Thymus (tissue), 11 donors: ENCODE measurements at regions not wholly inside any gene's neighbourhood (a gene's known extent, or its start where the extent isn't known, plus 50 kb on each side); places are given as distances from the start of the nearest gene placed in this dataset.

Source experiments
- DNase-seq, 9 donors: peaks; one replicate each; pipeline ENCODE4 v3.0.0-alpha.2; 2013; ENCODE audit warnings: low spot score in 9 of 9, low read depth in 6 of 9, missing footprints in 1 of 9
- H3K27ac ChIP-seq, 2 donors: one replicate each; pipeline ENCODE4 v1.5.1; 2013; ENCODE audit warnings: control low read depth in 1 of 2, low read depth in 1 of 2, low read length in 1 of 2, mild to moderate bottlenecking in 1 of 2, moderate library complexity in 1 of 2
- H3K27me3 ChIP-seq, 2 donors: one replicate each; pipeline ENCODE4 v1.5.1; 2013; ENCODE audit warnings: low read length in 1 of 2; ENCODE audit not compliant: control insufficient read depth in 2 of 2, insufficient read depth in 1 of 2
- H3K36me3 ChIP-seq, 2 donors: one replicate each; pipeline ENCODE4 v1.5.1; 2013; ENCODE audit warnings: low read length in 1 of 2, mild to moderate bottlenecking in 1 of 2, moderate library complexity in 1 of 2; ENCODE audit not compliant: control insufficient read depth in 2 of 2, insufficient read depth in 2 of 2
- H3K4me1 ChIP-seq, 2 donors: one replicate each; pipeline ENCODE4 v1.5.1; 2013; ENCODE audit warnings: low read length in 2 of 2; ENCODE audit not compliant: control insufficient read depth in 2 of 2, insufficient read depth in 2 of 2
- H3K4me3 ChIP-seq, 2 donors: one replicate each; pipeline ENCODE4 v1.5.1; 2013; ENCODE audit warnings: low read length in 2 of 2, control low read depth in 1 of 2, mild to moderate bottlenecking in 1 of 2
- H3K9me3 ChIP-seq, 2 donors: one replicate each; pipeline ENCODE4 v1.5.1; 2013; ENCODE audit warnings: low read length in 1 of 2, mild to moderate bottlenecking in 1 of 2; ENCODE audit not compliant: control insufficient read depth in 2 of 2, insufficient read depth in 1 of 2
- WGBS: extraction: QIAGEN DNeasy Blood & Tissue Kit; methylation state at CpG from one replicate; pipeline ENCODE4 v1.1.7; 2013; 5-methylcytosine and 5-hydroxymethylcytosine counted together
- donor health status: healthy.

- Histone ChIP-seq H3K27me3 (peaks cover 0 to 18% of the 10 kb centered on the region in 2 donors), H3K4me3 (no peak overlapping the region), H3K27ac (no peak overlapping the region), H3K36me3 (no peaks in the 10 kb centered on the region), H3K4me1 (peaks cover 0 to 6% of the 10 kb centered on the region in 2 donors), H3K9me3 (peaks cover 0 to 10% of the 10 kb centered on the region in 2 donors)
- WGBS, result 93% methylated on average over 13 of the region's 13 CpGs
- no peak for DNase-seq
Observed at GRCh38 chr6:210778-211374, 81.4 kb upstream of the DUSP22 start.

GRCh38 chr6:211871-212497 is 80.3 kb upstream of the DUSP22 start:
- Histone ChIP-seq H3K9me3 (peaks cover 0 to 10% of the 10 kb centered on the region in 2 donors), H3K27ac (no peak overlapping the region), H3K4me3 (no peak overlapping the region), H3K27me3 (peaks cover 0 to 13% of the 10 kb centered on the region in 2 donors), H3K36me3 (no peaks in the 10 kb centered on the region), H3K4me1 (peaks cover 0 to 6% of the 10 kb centered on the region in 2 donors)
- 99% methylated on average over 10 of the region's 10 CpGs for WGBS
- no peak for DNase-seq

GRCh38 chr6:213284-213683 is 79.0 kb upstream of the DUSP22 start:
- 83% methylated on average over 4 of the region's 4 CpGs for WGBS
- Histone ChIP-seq H3K9me3 (peaks cover 0 to 10% of the 10 kb centered on the region in 2 donors), H3K4me1 (peaks cover 0 to 13% of the 10 kb centered on the region in 2 donors), H3K27ac (no peak overlapping the region), H3K4me3 (no peak overlapping the region), H3K27me3 (peaks cover 0 to 13% of the 10 kb centered on the region in 2 donors), H3K36me3 (no peaks in the 10 kb centered on the region)
- DNase-seq, result no peak

- Histone ChIP-seq H3K4me1 (peaks cover 0 to 13% of the 10 kb centered on the region in 2 donors), H3K27me3 (peaks cover 0 to 12% of the 10 kb centered on the region in 2 donors), H3K9me3 (peaks cover 0 to 10% of the 10 kb centered on the region in 2 donors), H3K36me3 (no peaks in the 10 kb centered on the region), H3K4me3 (no peak overlapping the region), H3K27ac (no peak overlapping the region)
- DNase-seq, result no peak
- 98% methylated on average over 5 of the region's 5 CpGs for WGBS
Observed at GRCh38 chr6:214428-214827, 77.9 kb upstream of the DUSP22 start.

GRCh38 chr6:215335-216034 is 76.8 kb upstream of the DUSP22 start:
- H3K4me1 ChIP-seq, result peaks cover 0 to 18% of the 10 kb centered on the region in 2 donors
- H3K4me3 ChIP-seq, result no peak overlapping the region
- H3K36me3 ChIP-seq, result no peaks in the 10 kb centered on the region
- peaks cover 0 to 10% of the 10 kb centered on the region in 2 donors for H3K9me3 ChIP-seq
- peak in 2 of 9 donors; percentile 26 to 46 for DNase-seq
- 76% methylated on average over 11 of the region's 11 CpGs for WGBS
- H3K27ac ChIP-seq, result no peak overlapping the region
- peaks cover 0 to 17% of the 10 kb centered on the region in 2 donors for H3K27me3 ChIP-seq

- Histone ChIP-seq H3K27ac (no peak overlapping the region), H3K4me3 (no peak overlapping the region), H3K9me3 (peaks cover 0 to 10% of the 10 kb centered on the region in 2 donors), H3K27me3 (peaks cover 0 to 14% of the 10 kb centered on the region in 2 donors), H3K36me3 (no peaks in the 10 kb centered on the region), H3K4me1 (peaks cover 0 to 19% of the 10 kb centered on the region in 2 donors)
- DNase-seq, result no peak
- WGBS, result 96% methylated on average over 12 of the region's 12 CpGs
Observed at GRCh38 chr6:217048-217659, 75.1 kb upstream of the DUSP22 start.

GRCh38 chr6:218153-219018 is 73.9 kb upstream of the DUSP22 start:
- no peak for DNase-seq
- 95% methylated on average over 22 of the region's 22 CpGs for WGBS
- Histone ChIP-seq H3K36me3 (no peaks in the 10 kb centered on the region), H3K27ac (no peak overlapping the region), H3K9me3 (peaks cover 0 to 10% of the 10 kb centered on the region in 2 donors), H3K4me3 (no peak overlapping the region), H3K27me3 (peaks cover 0 to 14% of the 10 kb centered on the region in 2 donors), H3K4me1 (peaks cover 0 to 19% of the 10 kb centered on the region in 2 donors)

- no peak for DNase-seq
- Histone ChIP-seq H3K4me3 (no peak overlapping the region), H3K9me3 (peaks cover 0 to 4% of the 10 kb centered on the region in 2 donors), H3K27ac (no peak overlapping the region), H3K27me3 (peaks cover 0 to 14% of the 10 kb centered on the region in 2 donors), H3K4me1 (peaks cover 0 to 19% of the 10 kb centered on the region in 2 donors), H3K36me3 (no peaks in the 10 kb centered on the region)
- WGBS, result 72% methylated on average over 3 of the region's 3 CpGs
Observed at GRCh38 chr6:219019-219570, 73.2 kb upstream of the DUSP22 start.
